PFSK-1 (cell line): ENCODE measurements at regions not wholly inside any gene's neighbourhood (a gene's known extent, or its start where the extent isn't known, plus 50 kb on each side); places are given as distances from the start of the nearest gene placed in this dataset.

Experiments
- FOXP2 ChIP-seq: optimal IDR thresholded peaks from 2 replicates; pipeline ENCODE3; 2011; ENCODE audit warnings: borderline replicate concordance, control low read depth, inconsistent platforms; ENCODE audit not compliant: insufficient read depth; ENCODE audit errors: extremely low read length, extremely low read depth
- POLR2AphosphoS5 ChIP-seq: IDR thresholded peaks from 2 replicates; pipeline ENCODE4 v1.6.1; 2012; ENCODE audit warnings: low read depth, mild to moderate bottlenecking, control low read depth, low read length, moderate library complexity
- REST ChIP-seq, 2 experiments: IDR thresholded peaks; 2 replicates each; pipeline versions ENCODE4 v1.6.1 to v1.8.0; 2011 to 2012; ENCODE audit warnings: low read depth in 2 of 2, low read length in 2 of 2, control low read depth in 1 of 2, inconsistent platforms in 1 of 2, mild to moderate bottlenecking in 1 of 2, moderate library complexity in 1 of 2; ENCODE audit not compliant: insufficient read depth in 1 of 2
- SIN3A ChIP-seq: IDR thresholded peaks from 2 replicates; pipeline ENCODE4 v1.6.1; 2012; ENCODE audit warnings: mild to moderate bottlenecking, low read length, moderate library complexity, borderline replicate concordance; ENCODE audit not compliant: insufficient read depth
- TAF1 ChIP-seq: IDR thresholded peaks from 2 replicates; pipeline ENCODE4 v1.6.1; 2012; ENCODE audit warnings: low read length, control low read depth, borderline replicate concordance; ENCODE audit not compliant: insufficient read depth

GRCh38 chr1:22216966-22217365 is 74.1 kb upstream of the WNT4 start:
- TF ChIP-seq SIN3A = no peak
- TF ChIP-seq REST (IDR thresholded peaks at IDR 0.05; ENCODE audit: insufficient read depth in 1 of 2, low read depth in 2 of 2, low read length in 2 of 2) = no peak
- no peak for TF ChIP-seq POLR2AphosphoS5
- TF ChIP-seq TAF1 = no peak
- no peak for TF ChIP-seq FOXP2

- no peak for TF ChIP-seq SIN3A
- no peak for TF ChIP-seq POLR2AphosphoS5
- no peak for TF ChIP-seq TAF1
- TF ChIP-seq REST (IDR thresholded peaks at IDR 0.05; ENCODE audit: insufficient read depth in 1 of 2, low read depth in 2 of 2, low read length in 2 of 2) = no peak
- TF ChIP-seq FOXP2 = no peak
Observed at GRCh38 chr1:22217811-22218460, 75.0 kb upstream of the WNT4 start.

- TF ChIP-seq REST (IDR thresholded peaks at IDR 0.05; ENCODE audit: insufficient read depth in 1 of 2, low read depth in 2 of 2, low read length in 2 of 2) = no peak
- TF ChIP-seq SIN3A = no peak
- no peak for TF ChIP-seq POLR2AphosphoS5
- no peak for TF ChIP-seq TAF1
- no peak for TF ChIP-seq FOXP2
Observed at GRCh38 chr1:22218618-22219250, 75.8 kb upstream of the WNT4 start.

GRCh38 chr1:22221233-22221780 is 78.4 kb upstream of the WNT4 start:
- TF ChIP-seq SIN3A = no peak
- TF ChIP-seq POLR2AphosphoS5 = no peak

GRCh38 chr1:22222723-22223122 is 79.8 kb upstream of the WNT4 start:
- TF ChIP-seq TAF1 (no peak), FOXP2 (no peak), REST (IDR thresholded peaks at IDR 0.05; ENCODE audit: insufficient read depth in 1 of 2, low read depth in 2 of 2, low read length in 2 of 2) (no peak), POLR2AphosphoS5 (no peak), SIN3A (no peak)
